ENCODE measurements at regions not wholly inside any gene's neighbourhood (a gene's known extent, or its start where the extent isn't known, plus 50 kb on each side); places are given as distances from the start of the nearest gene placed in this dataset.
A peak's percentile ranks its signal among the peaks of the same experiment; 100 is the strongest.

DNA sequence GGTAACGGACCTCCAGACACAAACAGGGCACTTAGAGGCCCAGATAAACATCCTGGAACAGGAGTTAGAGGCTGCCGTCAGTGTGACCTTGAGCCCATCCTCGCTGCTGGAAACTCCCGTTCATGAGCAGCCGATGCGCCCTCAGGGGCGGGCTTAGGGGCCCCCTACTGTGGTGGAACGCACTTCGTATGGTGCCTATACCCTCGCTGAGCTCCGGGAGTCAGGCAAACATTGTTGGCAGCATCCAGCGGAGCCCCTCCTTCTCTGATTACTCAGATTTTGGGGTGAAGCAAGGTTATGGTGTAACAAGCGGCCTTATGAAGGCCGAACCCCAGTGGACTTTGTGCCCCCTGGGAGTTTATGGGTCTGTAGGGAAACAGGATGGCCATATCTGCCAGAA is 205.3 kb upstream of the SYT4 start:
- no peak for DNase-seq

DNA sequence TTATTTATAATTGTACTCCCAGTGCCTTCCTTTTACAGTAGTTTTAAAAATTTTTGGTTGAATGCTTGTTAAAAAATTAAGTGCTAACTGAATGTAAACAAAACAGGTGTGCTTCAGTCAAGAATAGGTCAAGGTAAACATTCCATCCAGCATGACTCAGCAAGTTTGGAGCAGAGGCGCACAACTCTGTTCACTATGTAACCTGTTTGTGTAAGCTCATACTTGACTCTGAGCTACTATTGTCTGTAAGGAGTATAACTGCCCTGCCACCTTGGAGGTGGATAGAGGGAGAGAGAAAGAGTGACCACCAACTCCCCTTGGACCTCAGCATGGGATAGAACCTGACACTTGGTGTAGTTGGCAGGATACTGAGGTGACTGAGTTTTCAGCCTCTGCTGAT is 207.4 kb upstream of the SYT4 start:
- no peak for DNase-seq

DNA sequence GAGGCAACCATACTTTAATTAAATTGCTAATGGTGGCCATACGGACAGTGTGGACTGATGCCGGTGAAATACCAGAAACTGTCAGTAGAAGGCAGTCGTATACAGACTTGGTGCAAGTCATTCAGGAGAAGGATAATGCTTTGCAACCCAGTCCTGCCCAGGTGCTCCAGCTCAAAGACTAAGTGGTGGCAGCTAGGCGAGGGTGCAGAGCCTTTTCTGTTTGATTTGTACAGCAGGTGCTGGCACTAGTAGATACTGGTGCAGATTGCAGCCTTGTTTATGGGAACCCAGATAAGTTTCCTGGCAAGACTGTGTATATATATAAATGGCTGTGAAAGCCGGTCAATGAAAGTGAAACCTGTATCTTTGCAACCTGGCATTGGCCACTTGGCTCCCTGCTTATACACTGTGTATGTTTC is 208.3 kb upstream of the SYT4 start:
- DNase-seq = no peak

DNA sequence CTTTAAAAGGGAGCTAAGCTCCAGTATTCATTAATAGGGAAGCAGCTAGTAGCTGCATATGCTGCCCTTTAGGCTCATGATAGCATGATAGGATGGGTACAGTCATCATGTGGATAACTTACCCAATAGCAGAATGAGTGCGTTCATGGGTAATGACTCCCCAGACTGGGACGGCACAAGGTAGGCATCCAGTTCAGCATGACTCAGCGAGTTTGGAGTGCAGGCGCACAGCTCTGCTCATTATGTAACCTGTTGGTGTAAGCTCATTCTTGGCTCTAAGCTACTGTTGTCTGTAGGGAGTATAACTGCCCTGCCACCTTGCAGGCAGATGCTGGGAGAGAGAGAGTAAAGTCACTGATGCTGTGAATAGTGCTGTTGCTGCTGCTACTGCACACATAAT is 209.2 kb upstream of the SYT4 start:
- DNase-seq = peak; percentile 12

DNA sequence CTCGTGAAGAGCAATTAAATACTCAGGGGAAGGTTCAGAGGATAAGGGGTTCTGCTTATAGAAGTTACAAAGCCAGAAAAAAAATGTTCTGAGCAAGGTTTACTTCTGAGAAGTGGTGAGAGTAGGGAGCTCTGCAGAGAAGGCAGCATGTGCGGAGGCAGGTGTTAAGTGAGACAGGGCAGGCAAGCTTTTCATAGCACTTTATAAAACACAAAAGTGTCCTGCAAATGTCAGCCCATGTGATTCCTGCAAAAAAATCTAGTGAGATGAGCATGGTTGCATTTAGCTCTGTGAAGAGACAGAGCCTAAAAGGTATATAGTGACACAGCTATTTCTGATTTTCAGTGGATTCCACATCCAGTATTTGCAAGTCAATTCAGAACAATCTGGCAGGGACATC is 223.8 kb upstream of the SYT4 start:
- DNase-seq = no peak

DNA sequence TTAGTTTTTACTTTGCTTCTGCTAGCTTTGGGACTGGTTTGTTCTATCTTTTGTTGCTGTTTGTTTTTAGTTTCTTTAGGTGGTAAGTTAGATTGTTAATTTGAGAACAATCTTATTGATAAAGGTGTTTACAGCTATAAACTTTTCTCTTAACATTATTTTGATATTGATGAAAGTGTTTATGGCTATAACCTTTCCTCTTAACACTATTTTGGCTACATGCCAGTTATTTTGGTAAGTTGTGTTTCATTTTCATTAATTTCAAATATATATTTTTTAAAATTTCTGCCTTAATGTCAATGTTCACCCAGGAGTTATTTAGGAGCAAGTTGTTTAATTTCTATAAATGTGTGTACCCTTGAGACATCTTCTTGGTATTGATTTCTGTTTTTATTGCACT is 229.6 kb upstream of the SYT4 start:
- DNase-seq = no peak

DNA sequence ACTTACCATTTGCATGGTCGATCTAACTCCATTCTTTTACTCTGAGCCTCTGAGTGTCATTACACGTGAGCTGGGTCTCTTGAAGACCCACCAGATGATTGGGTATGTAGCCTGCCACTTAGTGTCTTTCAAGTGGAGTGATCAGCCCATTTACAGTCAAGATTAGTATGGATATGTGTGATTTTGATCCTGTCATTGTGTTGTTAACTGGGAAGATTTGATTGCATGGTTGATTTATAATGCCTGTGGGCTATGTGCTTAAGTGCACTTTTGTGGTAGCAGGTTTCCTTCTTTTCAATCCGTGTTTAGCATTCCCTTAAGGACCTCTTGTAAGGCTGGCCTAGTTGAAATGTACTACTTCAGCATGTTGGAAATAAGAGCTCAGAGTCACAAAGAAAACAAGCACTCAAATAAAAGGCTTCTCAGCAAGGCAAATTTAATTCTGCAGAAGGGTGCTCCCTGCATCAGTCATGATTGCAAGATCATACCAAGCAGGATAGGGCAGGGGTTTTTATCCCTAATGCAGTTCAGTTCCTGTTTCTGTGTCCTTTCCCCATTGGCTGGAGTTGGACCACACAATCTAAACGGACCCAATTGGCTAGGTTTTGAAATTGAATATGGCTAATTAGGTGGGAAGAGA is 230.7 kb upstream of the SYT4 start:
- peak; percentile 7 for DNase-seq

DNA sequence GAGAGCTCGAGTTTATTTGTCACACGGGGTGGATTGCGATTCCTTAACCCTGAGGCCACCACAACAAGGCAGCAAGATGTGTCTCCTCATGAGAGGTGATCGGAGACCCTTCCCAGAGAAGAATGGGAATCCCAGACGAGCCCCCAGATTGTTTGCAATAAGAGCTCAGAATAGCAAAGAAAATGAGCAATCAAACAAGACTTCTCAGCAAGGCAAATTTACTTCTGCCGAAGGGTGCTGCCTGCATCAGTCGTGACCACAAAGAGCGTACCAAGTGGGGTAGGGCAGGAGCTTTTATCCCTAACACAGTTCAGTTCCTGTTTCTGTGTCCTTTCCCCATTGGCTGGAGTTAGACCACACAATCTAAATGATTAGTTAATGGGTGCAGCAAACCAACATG is 237.5 kb upstream of the SYT4 start:
- DNase-seq = peak; percentile 1

DNA sequence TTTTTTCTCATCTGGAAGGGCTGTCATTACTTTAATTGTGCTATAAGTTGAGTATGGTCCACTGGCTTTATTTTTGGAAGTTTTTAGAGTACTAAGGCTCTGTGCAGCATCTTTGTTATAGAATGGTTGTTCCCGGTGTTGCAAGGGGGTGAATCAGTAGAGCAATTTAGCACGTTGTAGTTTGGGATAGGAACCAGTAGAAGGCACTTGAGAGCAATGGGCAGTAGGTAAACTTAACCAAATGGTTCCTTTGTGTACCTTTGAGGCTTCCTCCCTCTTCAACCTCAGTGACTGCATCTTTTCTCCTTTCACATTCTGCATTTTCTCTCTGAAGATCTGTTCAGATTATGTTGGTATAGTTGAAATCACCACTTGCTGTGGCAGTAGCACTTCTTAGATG is 238.2 kb upstream of the SYT4 start:
- DNase-seq = no peak

DNA sequence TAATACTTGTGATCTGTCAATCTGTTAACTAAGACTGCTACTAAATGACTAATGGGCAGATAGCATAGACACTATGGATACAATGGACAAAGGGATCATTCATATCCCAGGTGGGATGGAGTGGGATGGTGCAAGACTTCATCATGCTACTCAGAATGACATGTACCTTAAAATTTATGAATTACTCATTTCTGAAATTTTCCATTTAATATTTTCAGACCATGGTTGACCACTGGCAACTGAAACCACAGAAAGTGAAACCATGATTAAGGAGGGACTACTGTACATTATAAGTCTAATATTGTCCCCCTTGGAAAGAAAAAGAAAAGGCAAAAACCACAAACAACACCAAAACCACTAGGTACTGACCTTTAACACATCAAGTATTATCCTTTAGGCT is 247.0 kb upstream of the SYT4 start:
- DNase-seq = no peak

DNA sequence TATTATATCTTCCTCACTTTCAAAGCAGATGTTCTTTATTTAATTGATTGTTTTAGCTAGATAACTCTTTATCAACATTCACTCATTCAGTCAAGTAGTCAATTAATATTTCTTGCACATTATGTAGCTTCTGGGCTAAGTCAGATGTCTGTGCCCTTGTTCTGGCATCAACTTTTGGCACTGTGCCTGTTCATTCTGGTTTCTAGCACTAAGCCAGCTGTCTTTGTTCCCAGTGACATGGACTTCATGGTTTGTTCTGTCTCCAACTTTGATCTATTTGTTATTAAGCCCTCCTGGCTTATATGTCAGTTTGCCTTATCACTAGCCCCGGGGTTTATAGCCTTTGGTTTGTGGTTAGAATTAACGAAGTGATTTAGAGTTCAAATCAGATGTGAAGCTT is 247.9 kb upstream of the SYT4 start:
- peak; percentile 7 for DNase-seq

DNA sequence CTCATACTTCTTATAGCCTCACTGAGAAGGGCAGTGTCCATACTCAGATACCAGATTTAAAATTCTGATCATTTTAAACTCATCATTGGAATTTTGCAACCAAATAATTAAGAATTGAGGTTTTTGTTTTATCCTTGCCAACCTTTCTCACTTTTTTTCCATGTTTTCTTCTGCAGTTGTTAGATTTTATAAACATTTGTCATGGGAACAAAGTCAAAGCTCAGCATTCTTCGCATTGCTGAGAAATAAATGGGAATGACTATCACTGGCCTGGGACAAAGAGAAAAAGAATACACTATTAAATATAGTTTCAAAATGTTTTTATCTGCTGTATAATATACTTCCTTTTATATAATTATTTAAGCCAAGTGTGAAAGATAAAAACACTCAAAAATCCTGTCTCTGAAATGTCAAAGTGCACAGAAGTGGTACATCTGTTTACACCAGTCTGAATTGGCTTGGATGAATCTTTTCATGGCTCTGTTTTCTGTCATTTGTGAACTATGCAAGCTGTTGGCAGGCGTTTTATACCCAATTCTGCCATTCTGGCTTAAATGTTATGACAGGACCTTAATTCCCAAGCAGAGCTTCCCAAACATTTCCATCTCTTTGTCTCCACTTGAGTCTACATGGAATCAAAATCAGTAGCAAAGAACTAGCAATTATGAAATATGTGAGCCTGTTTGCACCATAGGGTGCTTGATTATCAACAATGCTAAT is 249.3 kb upstream of the SYT4 start:
- no peak for DNase-seq

DNA sequence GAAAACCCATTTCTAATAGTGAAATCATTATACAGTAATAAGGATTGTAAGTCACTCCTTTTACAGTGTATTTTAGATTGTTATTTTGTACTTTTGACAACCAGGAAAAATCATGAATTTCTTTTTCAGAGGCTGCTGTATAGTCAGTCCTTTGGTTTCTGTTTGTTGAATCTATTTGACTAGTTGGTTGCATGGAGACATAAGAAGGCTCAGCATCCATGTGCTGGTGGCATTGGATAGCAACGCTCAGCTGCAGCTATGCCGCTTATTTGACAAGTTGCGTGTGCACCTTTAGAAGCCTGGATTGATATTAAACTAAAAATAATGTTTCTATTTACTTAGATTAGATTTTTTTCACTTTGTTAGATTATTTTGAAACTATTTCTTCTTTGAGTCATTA is 254.1 kb upstream of the SYT4 start:
- no peak for DNase-seq

DNA sequence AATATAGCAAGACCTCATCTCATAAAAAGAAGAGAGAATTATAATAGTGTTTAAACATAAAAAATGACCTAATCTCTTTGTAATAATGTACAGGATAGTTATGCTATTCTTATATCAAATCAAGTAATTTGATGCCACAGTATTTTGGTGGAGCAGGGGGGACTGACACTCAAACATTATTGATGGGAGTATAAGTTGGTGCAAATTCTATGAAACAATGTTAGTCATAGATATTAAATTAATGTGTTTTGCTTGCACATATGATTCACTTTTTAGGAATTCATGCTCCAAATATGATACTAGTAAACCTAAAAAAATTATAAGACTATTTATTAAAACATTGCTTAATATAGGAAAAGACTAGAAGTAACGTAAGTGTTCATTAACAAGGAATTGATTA is 256.1 kb upstream of the SYT4 start:
- no peak for DNase-seq

DNA sequence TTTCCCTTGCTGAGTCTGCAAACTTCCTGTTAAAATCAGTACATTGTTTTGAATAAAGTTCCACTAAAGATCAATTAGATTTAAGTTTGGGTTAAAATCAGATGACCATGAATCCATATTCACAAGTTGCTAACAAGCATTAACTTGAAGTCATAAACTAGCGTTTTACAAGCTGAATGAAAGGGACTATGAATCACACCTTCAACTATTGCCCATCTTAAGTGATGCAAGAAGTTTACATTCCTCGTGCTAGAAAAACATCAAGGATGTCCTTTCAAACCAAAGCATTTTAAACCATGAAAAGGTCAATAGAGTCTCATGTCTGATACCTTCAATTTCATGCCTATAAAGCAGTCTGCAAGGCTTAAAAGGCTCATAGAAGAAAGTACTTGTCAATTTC is 257.2 kb upstream of the SYT4 start:
- DNase-seq = no peak

DNA sequence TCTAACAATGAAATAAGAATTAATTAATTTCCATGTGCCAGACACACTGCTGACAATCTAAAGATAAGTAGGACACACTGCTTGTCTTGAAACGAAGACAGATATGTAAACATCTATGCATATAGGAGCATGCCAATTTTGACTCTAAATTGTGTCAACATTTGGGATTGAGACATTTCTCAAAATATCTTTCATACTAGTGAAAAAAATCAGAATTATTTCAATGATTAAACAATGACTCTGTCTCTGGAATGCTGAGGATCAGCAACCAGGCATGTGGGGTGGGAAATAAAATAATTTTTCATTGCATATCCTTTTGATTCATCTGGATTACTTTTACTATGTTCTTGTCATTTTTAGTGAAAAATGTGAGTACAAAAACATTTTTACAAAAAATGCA is 262.6 kb upstream of the SYT4 start:
- DNase-seq = no peak

DNA sequence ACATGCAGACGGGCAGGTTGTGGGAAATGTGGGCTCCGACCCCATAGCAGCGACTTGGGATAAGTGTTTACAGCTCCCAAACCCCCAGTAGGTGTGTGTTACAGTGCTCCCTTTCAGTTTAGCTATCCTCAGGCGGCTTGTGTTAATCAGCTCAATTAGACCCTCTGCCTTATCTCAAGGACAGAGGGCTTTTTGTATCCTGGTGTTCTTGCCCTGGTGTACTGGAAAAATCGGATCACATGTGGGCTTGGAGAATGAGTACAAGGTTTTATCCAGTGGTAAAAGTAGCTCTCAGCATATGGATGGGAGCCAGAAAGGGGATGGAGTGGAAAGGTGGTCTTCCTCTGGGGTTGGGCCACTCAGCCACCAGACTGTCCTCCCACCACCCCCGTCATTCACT is 264.7 kb upstream of the SYT4 start:
- DNase-seq = no peak

DNA sequence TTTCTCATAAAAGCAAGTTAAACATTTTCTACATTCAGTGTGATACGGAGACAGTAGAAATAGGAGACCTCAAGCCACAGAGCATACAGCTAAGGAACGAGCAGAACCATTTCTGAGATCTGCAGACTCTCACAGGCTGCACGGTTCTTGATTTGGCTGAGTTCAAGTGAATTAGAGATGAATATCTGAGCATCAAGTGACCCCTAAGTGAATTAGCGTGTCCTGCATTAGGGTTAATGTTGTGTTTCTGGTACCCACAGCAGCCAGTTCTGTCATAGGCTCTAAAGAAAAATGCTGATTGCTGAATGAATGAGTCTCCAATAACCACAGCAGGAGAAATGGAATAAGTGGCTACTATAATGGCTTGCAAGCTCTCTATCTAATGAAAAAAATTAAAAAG is 265.9 kb upstream of the SYT4 start:
- no peak for DNase-seq

DNA sequence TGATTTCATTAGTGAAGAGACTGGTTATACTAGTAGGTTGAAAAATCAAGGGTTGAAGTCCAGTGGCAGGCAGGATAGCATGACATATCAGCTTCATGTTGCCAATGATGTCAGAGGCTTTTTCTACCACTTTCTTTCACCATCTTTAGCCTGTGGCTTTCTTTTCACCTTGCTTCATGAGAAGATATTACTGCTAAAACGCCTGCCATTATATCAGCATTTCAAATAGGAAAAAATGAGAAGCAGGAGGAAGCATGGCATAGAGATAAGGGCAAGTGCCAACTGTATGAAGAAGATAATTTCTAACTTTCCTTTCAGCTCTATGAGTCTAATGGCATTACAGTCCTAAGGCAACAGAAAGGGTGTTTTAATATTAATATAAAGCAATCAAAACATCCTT is 270.2 kb upstream of the SYT4 start:
- DNase-seq = peak; percentile 90

DNA sequence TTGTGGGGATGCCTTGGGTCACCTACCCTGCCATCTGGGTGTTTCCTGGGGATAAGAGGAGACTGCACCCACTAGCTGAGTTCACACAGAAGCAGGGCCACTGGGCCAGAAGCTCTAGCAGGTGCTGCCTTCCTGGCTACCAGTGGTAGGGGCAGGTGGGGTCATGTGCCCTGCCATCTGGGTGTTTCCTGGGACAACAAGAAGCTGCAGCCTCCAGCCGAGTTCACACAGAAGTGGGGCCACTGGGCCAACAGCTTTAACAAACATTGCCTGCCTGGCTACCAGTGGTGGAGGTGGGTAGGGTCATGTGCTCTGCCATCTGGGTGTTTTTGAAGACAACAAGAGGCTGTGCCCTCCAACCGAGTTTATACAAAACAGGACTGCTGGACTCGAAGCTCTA is 282.2 kb upstream of the SYT4 start:
- no peak for DNase-seq

DNA sequence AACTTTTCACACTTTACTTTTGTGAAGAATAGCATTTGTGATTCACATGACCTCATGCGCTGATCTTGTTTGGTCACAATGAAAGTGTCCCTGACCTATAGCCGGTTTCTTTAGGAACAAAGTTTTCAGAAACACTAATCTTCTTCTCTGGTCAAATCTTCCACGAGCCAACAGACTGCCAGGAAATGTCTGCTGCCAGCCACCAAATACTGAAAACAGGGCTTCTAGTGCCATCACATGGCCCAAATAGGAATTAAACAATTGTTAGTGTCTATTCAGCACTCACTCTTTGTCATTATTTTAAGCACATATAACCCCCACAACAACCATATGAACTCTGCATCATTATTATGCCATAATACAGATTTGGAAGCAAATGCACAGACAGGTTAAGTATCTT is 286.5 kb upstream of the SYT4 start:
- peak; percentile 79 for DNase-seq

DNA sequence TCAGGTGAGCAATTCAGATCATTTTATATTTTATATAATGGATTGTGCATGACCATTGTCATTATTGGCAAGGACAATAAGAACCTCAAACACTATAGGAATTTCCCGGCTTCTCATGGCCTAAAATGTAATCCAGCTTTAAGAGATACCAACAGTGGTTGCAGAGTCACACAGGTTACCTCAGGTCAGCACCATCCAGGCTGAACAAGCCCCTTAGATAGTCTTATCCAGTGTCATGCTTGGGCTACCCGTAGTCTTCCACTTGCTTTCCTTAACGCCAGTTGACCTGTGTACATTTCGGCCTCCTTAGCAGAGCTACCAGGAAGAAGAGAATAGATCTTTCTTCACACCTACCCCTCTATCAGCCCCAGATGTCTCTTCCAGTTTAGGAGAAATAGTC is 293.3 kb upstream of the SYT4 start:
- DNase-seq = no peak

DNA sequence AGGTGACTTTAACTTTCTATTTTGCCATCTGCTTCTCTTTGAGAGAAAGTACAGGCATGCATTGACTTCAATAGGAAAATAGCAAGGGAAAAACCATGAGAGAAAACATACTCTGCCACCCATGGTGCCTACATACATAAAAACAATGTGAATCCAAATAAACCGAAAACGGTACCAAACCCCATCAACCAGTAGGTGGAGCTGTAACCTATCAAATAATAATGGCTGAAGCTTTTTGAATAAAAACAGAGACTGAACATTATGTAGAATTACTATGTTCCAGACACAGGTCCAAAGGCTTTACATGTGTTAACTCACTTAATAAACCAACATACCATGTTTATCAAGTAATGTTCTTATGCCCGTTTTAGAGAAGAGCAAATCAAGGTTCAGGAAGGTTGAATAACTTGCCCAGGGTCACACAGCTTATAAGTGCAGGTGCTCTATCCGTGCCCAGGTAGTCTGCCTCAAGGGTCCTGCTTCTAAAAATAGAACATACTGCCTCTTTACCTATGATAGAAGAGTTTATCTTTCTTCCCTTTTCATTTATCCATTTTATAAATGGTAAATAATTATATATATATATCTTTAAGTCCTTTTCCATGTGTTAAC is 293.9 kb upstream of the SYT4 start:
- peak; percentile 80 for DNase-seq

DNA sequence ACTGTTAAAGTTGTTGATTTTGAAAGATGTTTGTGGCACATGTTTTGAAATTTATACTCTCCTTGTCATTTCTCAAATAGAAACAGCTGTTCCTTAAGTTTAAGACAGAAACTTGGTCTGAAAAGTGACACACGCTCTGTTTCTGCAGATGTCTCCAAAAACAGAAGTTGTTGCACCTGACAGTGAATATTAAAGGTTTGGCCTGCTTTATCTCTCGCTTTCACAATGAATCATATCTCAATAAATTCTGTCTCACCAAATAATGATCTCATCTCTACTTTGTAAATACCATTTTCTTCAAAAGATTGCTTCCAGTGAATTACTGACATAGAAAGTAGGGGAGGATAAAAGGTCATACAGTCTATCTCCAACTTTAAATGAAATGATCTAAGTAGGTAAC is 294.9 kb upstream of the SYT4 start:
- no peak for DNase-seq

DNA sequence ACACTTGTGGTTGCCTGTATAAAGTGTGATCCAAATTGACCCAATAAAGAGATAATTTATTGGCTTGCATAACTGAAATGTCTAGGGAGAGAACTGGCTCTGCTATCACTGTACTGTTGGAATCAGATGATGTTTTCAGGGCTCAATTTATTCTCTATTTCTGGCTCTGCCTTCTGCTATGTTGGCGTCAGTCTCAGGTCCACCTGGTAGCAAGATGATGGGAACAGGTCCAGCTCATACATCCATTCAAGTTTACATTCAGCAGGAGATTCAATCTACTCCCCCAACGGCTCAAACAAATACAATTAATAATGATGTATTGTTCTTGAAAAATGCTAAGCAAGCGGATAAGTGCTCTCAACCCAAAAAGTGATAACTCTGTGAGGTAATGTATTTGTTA is 297.7 kb upstream of the SYT4 start:
- no peak for DNase-seq
